Fibroblast of lung (primary cell): ENCODE measurements at regions not wholly inside any gene's neighbourhood (a gene's known extent, or its start where the extent isn't known, plus 50 kb on each side); places are given as distances from the start of the nearest gene placed in this dataset.

Source experiments
- DNase-seq, 2 donors: peaks; one replicate each; pipeline versions ENCODE4 v3.0.0 to v3.0.0-alpha.2; 2010; ENCODE audit warnings: low read depth in 2 of 2
- H2AFZ ChIP-seq: 2 replicates; pipeline ENCODE4 v1.5.1; 2012; ENCODE audit warnings: low read length, control low read depth, inconsistent platforms
- H3K27ac ChIP-seq: 2 replicates; pipeline ENCODE4 v1.5.1; 2011; ENCODE audit warnings: low read length, control low read depth; ENCODE audit not compliant: insufficient read depth
- H3K27me3 ChIP-seq: 2 replicates; pipeline ENCODE4 v1.5.1; 2011; ENCODE audit warnings: mild to moderate bottlenecking, low read length; ENCODE audit not compliant: control insufficient read depth, insufficient read depth
- H3K36me3 ChIP-seq: 2 replicates; pipeline ENCODE4 v1.5.1; 2011; ENCODE audit warnings: low read length; ENCODE audit not compliant: control insufficient read depth, insufficient read depth
- H3K4me1 ChIP-seq: 2 replicates; pipeline ENCODE4 v1.5.1; 2011; ENCODE audit warnings: low read length; ENCODE audit not compliant: control insufficient read depth, insufficient read depth; ENCODE audit errors: extremely low read depth
- H3K4me2 ChIP-seq: 2 replicates; pipeline ENCODE4 v1.5.1; 2011; ENCODE audit warnings: low read length, control low read depth; ENCODE audit not compliant: insufficient read depth; ENCODE audit errors: extremely low read depth
- H3K4me3 ChIP-seq, 4 experiments: fragments of 200-600 bp in 1 of 4; sonication (generic) in 1 of 4; replicated peaks in 1 of 4; 2 replicates each; pipeline ENCODE4 v1.5.1; 2011 to 2016; ENCODE audit warnings: low read length in 4 of 4, low read depth in 3 of 4, mild to moderate bottlenecking in 3 of 4, control low read depth in 2 of 4, inconsistent platforms in 1 of 4, mixed read lengths in 1 of 4; ENCODE audit not compliant: insufficient read depth in 1 of 4; ENCODE audit errors: control extremely low read depth in 1 of 4
- H3K79me2 ChIP-seq: 2 replicates; pipeline ENCODE4 v1.5.1; 2012; ENCODE audit warnings: mild to moderate bottlenecking, low read length, inconsistent platforms; ENCODE audit not compliant: control insufficient read depth, insufficient read depth
- H3K9ac ChIP-seq: 2 replicates; pipeline ENCODE4 v1.5.1; 2011; ENCODE audit warnings: mild to moderate bottlenecking, low read length, control low read depth; ENCODE audit not compliant: insufficient read depth
- H3K9me3 ChIP-seq: 2 replicates; pipeline ENCODE4 v1.5.1; 2012; ENCODE audit warnings: low read depth, low read length; ENCODE audit not compliant: control insufficient read depth, insufficient read depth
- H4K20me1 ChIP-seq: 2 replicates; pipeline ENCODE4 v1.5.1; 2011; ENCODE audit warnings: low read length; ENCODE audit not compliant: control insufficient read depth, insufficient read depth; ENCODE audit errors: extremely low read depth
- CTCF ChIP-seq, 2 donors: IDR thresholded peaks in 1 of 2; conservative IDR thresholded peaks in 1 of 2; 1 replicate in 1 of 2; 2 replicates in 1 of 2; pipeline ENCODE4 v1.5.1; 2011 to 2012; ENCODE audit warnings: low read length in 2 of 2, control low read depth in 1 of 2, inconsistent platforms in 1 of 2, low read depth in 1 of 2, mild to moderate bottlenecking in 1 of 2
- EZH2 ChIP-seq: IDR thresholded peaks from 2 replicates; pipeline ENCODE4 v1.5.1; 2012; ENCODE audit warnings: low read length, control low read depth, mild to moderate bottlenecking; ENCODE audit errors: missing control alignments

GRCh38 chr6:2488578-2488977 lies 243.2 kb upstream of the GMDS start:
- Histone ChIP-seq H3K27me3 (no peaks in the 10 kb centered on the region), H2AFZ (no peak overlapping the region), H3K27ac (no peak overlapping the region), H3K79me2 (no peaks in the 10 kb centered on the region), H3K9ac (no peak overlapping the region), H3K9me3 (no peaks in the 10 kb centered on the region), H3K4me3 (no peak overlapping the region), H3K4me1 (no peaks in the 10 kb centered on the region), H3K4me2 (no peak overlapping the region), H4K20me1 (no peaks in the 10 kb centered on the region), H3K36me3 (no peaks in the 10 kb centered on the region)
- no peak for DNase-seq
- TF ChIP-seq CTCF (conservative IDR thresholded peaks at IDR 0.05 in 1 of 2, IDR thresholded peaks at IDR 0.05 in 1 of 2; ENCODE audit: low read depth in 1 of 2, low read length in 2 of 2) (no peak), EZH2 (no peak)

- no peaks in the 10 kb centered on the region for H4K20me1 ChIP-seq
- TF ChIP-seq CTCF (conservative IDR thresholded peaks at IDR 0.05 in 1 of 2, IDR thresholded peaks at IDR 0.05 in 1 of 2; ENCODE audit: low read depth in 1 of 2, low read length in 2 of 2): no peak
- no peak for TF ChIP-seq EZH2
- H3K4me1 ChIP-seq: no peaks in the 10 kb centered on the region
- H3K9me3 ChIP-seq: no peaks in the 10 kb centered on the region
- H3K27ac ChIP-seq: no peak overlapping the region
- no peaks in the 10 kb centered on the region for H3K27me3 ChIP-seq
- no peak overlapping the region for H3K4me2 ChIP-seq
- no peak overlapping the region for H3K9ac ChIP-seq
- H3K4me3 ChIP-seq: no peak overlapping the region
- H3K79me2 ChIP-seq: no peaks in the 10 kb centered on the region
- no peak for DNase-seq
- H2AFZ ChIP-seq: no peak overlapping the region
- H3K36me3 ChIP-seq: no peaks in the 10 kb centered on the region
These were observed 239.7 kb upstream of the GMDS start for GRCh38 chr6:2485116-2485515.

- no peak overlapping the region for H3K4me3 ChIP-seq
- no peak overlapping the region for H3K27ac ChIP-seq
- H3K79me2 ChIP-seq: no peaks in the 10 kb centered on the region
- no peak for DNase-seq
- H3K4me1 ChIP-seq: no peaks in the 10 kb centered on the region
- H3K4me2 ChIP-seq: no peak overlapping the region
- H4K20me1 ChIP-seq: no peaks in the 10 kb centered on the region
- no peak for TF ChIP-seq CTCF (conservative IDR thresholded peaks at IDR 0.05 in 1 of 2, IDR thresholded peaks at IDR 0.05 in 1 of 2; ENCODE audit: low read depth in 1 of 2, low read length in 2 of 2)
- TF ChIP-seq EZH2: no peak
- no peak overlapping the region for H3K9ac ChIP-seq
- no peak overlapping the region for H2AFZ ChIP-seq
- no peaks in the 10 kb centered on the region for H3K27me3 ChIP-seq
- no peaks in the 10 kb centered on the region for H3K36me3 ChIP-seq
- no peaks in the 10 kb centered on the region for H3K9me3 ChIP-seq
These were observed 237.4 kb upstream of the GMDS start for GRCh38 chr6:2482773-2483172.
